Left ventricle myocardium inferior (tissue), 1 donor: ENCODE measurements at regions not wholly inside any gene's neighbourhood (a gene's known extent, or its start where the extent isn't known, plus 50 kb on each side); places are given as distances from the start of the nearest gene placed in this dataset.

Source experiments
- DNase-seq: peaks from one replicate; pipeline ENCODE4 v3.0.0-alpha.2; 2020
- H3K27ac ChIP-seq: fragments of 200-600 bp; replicated peaks from 2 replicates; pipeline ENCODE4 v1.8.0; 2021
- H3K27me3 ChIP-seq: fragments of 200-600 bp; 2 replicates; pipeline ENCODE4 v1.8.0; 2021; ENCODE audit warnings: low read depth
- H3K36me3 ChIP-seq: fragments of 200-600 bp; 2 replicates; pipeline ENCODE4 v1.8.0; 2021
- H3K4me1 ChIP-seq: fragments of 200-600 bp; 2 replicates; pipeline ENCODE4 v1.8.0; 2021
- H3K4me3 ChIP-seq: fragments of 200-600 bp; 2 replicates; pipeline ENCODE4 v1.8.0; 2021; ENCODE audit warnings: mild to moderate bottlenecking, moderate library complexity
- H3K9me3 ChIP-seq: fragments of 200-600 bp; replicated peaks from 2 replicates; pipeline ENCODE4 v1.8.0; 2021
- CTCF ChIP-seq: fragments of 200-600 bp; IDR thresholded peaks from 2 replicates; pipeline ENCODE4 v1.8.0; 2021; ENCODE audit warnings: antibody characterized with exemption, mild to moderate bottlenecking, borderline replicate concordance
- intact Hi-C: fragments of 100-400 bp; cut with micrococcal nuclease; formaldehyde crosslinking; loops from one replicate; pipeline ENCODE4 v1.11.0; 2022
- donor health status: DM: no; HTN: yes; CAD: no; lungs with severe emphysema.

DNA sequence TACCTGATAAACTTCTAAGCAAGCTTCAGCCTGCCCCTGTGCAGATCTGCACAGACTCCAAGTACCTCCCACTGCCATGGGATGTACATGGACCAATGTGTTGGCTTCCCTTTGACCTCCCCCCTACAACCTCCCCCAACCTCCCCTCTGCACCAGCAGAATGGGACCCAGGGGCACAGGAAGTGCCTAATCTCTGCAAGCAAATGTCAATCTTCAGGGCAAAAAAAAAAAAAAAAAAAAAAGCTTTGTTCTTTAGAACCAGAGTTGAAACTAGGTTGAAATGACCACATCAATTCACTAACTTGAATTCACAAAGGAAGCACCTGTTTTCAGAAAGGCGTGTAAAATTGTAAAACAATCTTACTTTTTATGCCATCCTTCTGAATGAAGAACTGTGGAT is 53.9 kb upstream of the TIAM1 start:
- TF ChIP-seq CTCF: no peak
- no peak overlapping the region for H3K4me3 ChIP-seq
- no peaks in the 10 kb centered on the region for H3K9me3 ChIP-seq
- H3K36me3 ChIP-seq: no peaks in the 10 kb centered on the region
- intact Hi-C loops: no loop called here
- H3K27me3 ChIP-seq: peaks cover 38% of the 10 kb centered on the region
- H3K4me1 ChIP-seq: no peaks in the 10 kb centered on the region
- DNase-seq: no peak
- H3K27ac ChIP-seq: no peak overlapping the region

DNA sequence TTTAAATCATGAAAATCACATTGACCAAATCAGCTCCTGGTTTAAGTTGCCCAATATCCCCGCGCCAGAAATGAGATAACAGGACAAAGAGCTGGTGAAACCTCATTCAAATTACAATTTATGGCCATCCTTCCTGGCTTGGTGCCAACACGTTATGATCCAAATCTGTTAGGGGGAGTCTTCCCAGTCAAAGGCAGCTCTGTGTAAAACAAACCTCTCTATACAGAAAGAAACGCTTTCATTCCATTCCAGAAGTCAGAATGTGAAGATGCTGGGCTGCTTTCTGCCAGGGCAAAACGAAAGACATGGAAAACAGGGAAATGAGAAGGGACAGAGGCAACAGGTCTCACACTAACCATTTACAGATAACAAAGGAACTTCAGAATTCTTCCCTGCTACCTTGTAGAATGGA is 53.5 kb upstream of the TIAM1 start:
- Histone ChIP-seq H3K4me1 (no peaks in the 10 kb centered on the region), H3K4me3 (no peak overlapping the region), H3K27ac (no peak overlapping the region), H3K36me3 (no peaks in the 10 kb centered on the region), H3K27me3 (peaks cover 42% of the 10 kb centered on the region), H3K9me3 (no peaks in the 10 kb centered on the region)
- intact Hi-C loops: no loop called here
- DNase-seq: no peak
- TF ChIP-seq CTCF: no peak

DNA sequence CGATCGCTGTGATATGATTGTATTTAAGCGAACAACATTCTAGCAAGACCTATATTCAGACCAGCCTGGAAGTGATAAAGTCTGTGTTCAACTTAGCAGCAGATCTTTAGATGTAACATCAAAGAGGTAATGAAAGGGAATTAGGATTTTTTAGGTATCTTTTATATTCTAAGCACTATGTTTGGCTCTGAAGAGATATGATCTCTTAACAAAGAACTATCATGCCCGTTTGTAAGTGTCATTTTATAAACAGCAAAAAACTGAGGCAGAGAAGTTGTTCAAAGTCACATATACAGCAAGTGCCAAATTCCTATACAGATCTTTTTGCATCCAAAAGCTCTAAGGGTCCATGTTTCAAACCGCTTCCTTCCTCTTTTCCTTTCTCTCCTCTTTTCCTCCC is 53.0 kb upstream of the TIAM1 start:
- intact Hi-C loops: no loop called here
- Histone ChIP-seq H3K27ac (no peak overlapping the region), H3K4me1 (no peaks in the 10 kb centered on the region), H3K36me3 (no peaks in the 10 kb centered on the region), H3K9me3 (no peaks in the 10 kb centered on the region), H3K27me3 (peaks cover 38% of the 10 kb centered on the region), H3K4me3 (no peak overlapping the region)
- TF ChIP-seq CTCF: no peak
- DNase-seq: no peak

GRCh38 chr21:31396399-31396798 is 52.3 kb upstream of the TIAM1 start:
- Histone ChIP-seq H3K36me3 (no peaks in the 10 kb centered on the region), H3K27ac (no peak overlapping the region), H3K4me3 (no peak overlapping the region), H3K27me3 (peaks cover 32% of the 10 kb centered on the region), H3K9me3 (no peaks in the 10 kb centered on the region), H3K4me1 (no peaks in the 10 kb centered on the region)
- no peak for TF ChIP-seq CTCF
- no peak for DNase-seq
- intact Hi-C loops: no loop called here

DNA sequence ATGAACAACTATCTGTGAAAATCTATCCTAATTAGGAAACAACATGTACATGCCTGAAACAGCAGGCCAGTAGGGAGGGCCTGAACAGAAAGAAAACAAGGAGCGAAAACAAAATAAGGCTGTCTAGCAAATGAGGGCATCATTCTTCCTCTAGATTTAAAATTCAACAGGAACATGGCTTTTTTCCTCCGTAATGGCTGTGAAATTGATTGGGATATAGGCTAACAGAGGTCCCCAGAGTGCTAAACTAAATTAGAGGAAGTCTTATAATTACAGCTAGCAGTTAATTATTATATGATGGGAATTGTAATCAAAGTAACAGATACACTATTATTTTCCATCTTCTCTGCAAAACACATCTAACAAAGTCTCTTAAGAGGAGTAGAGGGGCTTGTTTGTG is 51.7 kb upstream of the TIAM1 start:
- Histone ChIP-seq H3K27me3 (peaks cover 32% of the 10 kb centered on the region), H3K9me3 (no peaks in the 10 kb centered on the region), H3K27ac (no peak overlapping the region), H3K4me3 (no peak overlapping the region), H3K36me3 (no peaks in the 10 kb centered on the region), H3K4me1 (no peaks in the 10 kb centered on the region)
- intact Hi-C loops: no loop called here
- no peak for TF ChIP-seq CTCF
- no peak for DNase-seq

DNA sequence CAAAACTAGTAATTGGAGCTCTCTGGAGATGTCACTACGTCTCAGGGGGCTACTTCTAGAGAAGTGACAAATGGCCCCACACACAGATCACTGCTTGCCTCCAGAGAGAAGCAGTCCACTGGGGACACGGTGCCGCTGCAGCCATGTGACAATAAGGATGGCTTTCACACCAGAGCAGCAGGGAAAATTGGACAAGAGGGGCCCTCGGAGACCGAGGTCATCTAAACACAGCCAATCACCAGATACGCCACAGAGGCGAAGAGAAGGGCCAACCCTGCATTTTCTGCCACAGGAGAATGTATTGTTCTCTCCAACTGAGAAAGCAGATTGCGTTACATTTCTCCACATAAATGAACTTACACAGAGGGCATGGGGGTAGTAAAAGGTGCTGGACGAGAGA is 51.2 kb upstream of the TIAM1 start:
- DNase-seq: no peak
- Histone ChIP-seq H3K4me1 (no peaks in the 10 kb centered on the region), H3K4me3 (no peak overlapping the region), H3K9me3 (no peaks in the 10 kb centered on the region), H3K27ac (no peak overlapping the region), H3K36me3 (no peaks in the 10 kb centered on the region), H3K27me3 (peaks cover 27% of the 10 kb centered on the region)
- no peak for TF ChIP-seq CTCF
- intact Hi-C loops: no loop called here
